NB4 (cell line): ENCODE measurements at regions not wholly inside any gene's neighbourhood (a gene's known extent, or its start where the extent isn't known, plus 50 kb on each side); places are given as distances from the start of the nearest gene placed in this dataset.

ENCODE experiments used
- MYC ChIP-seq: IDR thresholded peaks from 2 replicates; pipeline ENCODE4 v1.6.1; 2011; ENCODE audit warnings: low read depth, low read length
- POLR2A ChIP-seq: IDR thresholded peaks from 2 replicates; pipeline ENCODE4 v1.6.1; 2011; ENCODE audit warnings: mild to moderate bottlenecking; ENCODE audit not compliant: insufficient read length; ENCODE audit errors: extremely low read depth
- TF ChIP-seq, protein P1 (sequence below): IDR thresholded peaks from one replicate; pipeline ENCODE4 v1.5.1; 2012; ENCODE audit warnings: low read depth, low read length

DNA sequence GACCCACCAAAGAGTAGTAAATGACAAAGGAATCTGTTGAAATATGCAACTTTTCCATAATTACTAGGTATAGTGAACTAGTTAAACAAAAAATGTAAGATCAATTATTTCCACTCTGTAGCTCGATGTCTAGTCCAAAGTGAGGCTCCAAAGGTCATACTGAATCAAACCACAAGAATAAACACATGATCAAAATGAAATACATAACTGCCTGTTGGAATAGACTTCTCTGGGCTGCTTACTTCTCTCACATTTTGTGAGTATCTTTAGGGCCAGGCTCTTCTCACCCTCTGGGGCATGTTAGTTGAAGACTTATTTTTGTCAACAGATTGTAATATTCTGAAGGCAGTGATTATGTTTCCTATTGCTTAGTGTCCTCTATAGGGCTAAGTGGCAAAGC lies 103.7 kb upstream of the TMEM170B start:
- no peak for TF ChIP-seq POLR2A
- TF ChIP-seq, protein P1, sequence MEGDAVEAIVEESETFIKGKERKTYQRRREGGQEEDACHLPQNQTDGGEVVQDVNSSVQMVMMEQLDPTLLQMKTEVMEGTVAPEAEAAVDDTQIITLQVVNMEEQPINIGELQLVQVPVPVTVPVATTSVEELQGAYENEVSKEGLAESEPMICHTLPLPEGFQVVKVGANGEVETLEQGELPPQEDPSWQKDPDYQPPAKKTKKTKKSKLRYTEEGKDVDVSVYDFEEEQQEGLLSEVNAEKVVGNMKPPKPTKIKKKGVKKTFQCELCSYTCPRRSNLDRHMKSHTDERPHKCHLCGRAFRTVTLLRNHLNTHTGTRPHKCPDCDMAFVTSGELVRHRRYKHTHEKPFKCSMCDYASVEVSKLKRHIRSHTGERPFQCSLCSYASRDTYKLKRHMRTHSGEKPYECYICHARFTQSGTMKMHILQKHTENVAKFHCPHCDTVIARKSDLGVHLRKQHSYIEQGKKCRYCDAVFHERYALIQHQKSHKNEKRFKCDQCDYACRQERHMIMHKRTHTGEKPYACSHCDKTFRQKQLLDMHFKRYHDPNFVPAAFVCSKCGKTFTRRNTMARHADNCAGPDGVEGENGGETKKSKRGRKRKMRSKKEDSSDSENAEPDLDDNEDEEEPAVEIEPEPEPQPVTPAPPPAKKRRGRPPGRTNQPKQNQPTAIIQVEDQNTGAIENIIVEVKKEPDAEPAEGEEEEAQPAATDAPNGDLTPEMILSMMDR: no peak
- TF ChIP-seq MYC: no peak
